Stimulated activated naive B cell treated with anti-CD40 and anti-IgM and Interleukin-4, amounts not matched to agents 10 μg/mL and 1 μg/mL and 100 μg/mL, for 72 hours (primary cell): ENCODE measurements at regions not wholly inside any gene's neighbourhood (a gene's known extent, or its start where the extent isn't known, plus 50 kb on each side); places are given as distances from the start of the nearest gene placed in this dataset.

ENCODE experiments used
- ATAC-seq, 2 donors: fragments of 150-1000 bp; cut with Tn5 transposase; replicated peaks; 2 replicates each; pipeline ENCODE4 v1.10.0; 2021; ENCODE audit warnings: moderate library complexity in 1 of 2
- DNase-seq: peaks from one replicate; pipeline ENCODE4 v3.0.0; 2021
- H3K27ac Mint-ChIP-seq: one replicate; pipeline ENCODE4 v1.8.0; 2022; ENCODE audit warnings: mild to moderate bottlenecking, mixed read lengths
- H3K27me3 Mint-ChIP-seq, 2 donors: one replicate each; pipeline ENCODE4 v1.8.0; 2022; ENCODE audit warnings: mixed read lengths in 2 of 2
- H3K36me3 Mint-ChIP-seq, 2 donors: one replicate each; pipeline ENCODE4 v1.8.0; 2022; ENCODE audit warnings: mixed read lengths in 2 of 2, mild to moderate bottlenecking in 1 of 2
- H3K4me1 Mint-ChIP-seq, 2 donors: one replicate each; pipeline ENCODE4 v1.8.0; 2022; ENCODE audit warnings: mixed read lengths in 2 of 2, mild to moderate bottlenecking in 1 of 2
- H3K4me3 Mint-ChIP-seq, 2 donors: one replicate each; pipeline ENCODE4 v1.8.0; 2022; ENCODE audit warnings: mild to moderate bottlenecking in 2 of 2, mixed read lengths in 2 of 2, moderate library complexity in 1 of 2
- H3K9me3 Mint-ChIP-seq, 2 donors: one replicate each; pipeline ENCODE4 v1.8.0; 2022; ENCODE audit warnings: mixed read lengths in 2 of 2, mild to moderate bottlenecking in 1 of 2

GRCh38 chr5:56489272-56489671 is 256.1 kb upstream of the ANKRD55 start:
- ATAC-seq (no peak), DNase-seq (no peak)
- H3K36me3 Mint-ChIP-seq = peaks cover 0 to 10% of the 10 kb centered on the region in 2 donors
- H3K27me3 Mint-ChIP-seq = no peaks in the 10 kb centered on the region
- peaks cover 4 to 33% of the 10 kb centered on the region in 2 donors for H3K4me1 Mint-ChIP-seq
- no peak overlapping the region for H3K4me3 Mint-ChIP-seq
- H3K9me3 Mint-ChIP-seq = peaks cover 3 to 4% of the 10 kb centered on the region in 2 donors
- no peak overlapping the region for H3K27ac Mint-ChIP-seq

GRCh38 chr5:56487528-56488115 is 254.5 kb upstream of the ANKRD55 start:
- Mint-ChIP-seq H3K27ac (no peak overlapping the region), H3K4me1 (peaks cover 6 to 31% of the 10 kb centered on the region in 2 donors), H3K27me3 (no peaks in the 10 kb centered on the region), H3K9me3 (peaks cover 3 to 4% of the 10 kb centered on the region in 2 donors), H3K4me3 (no peak overlapping the region), H3K36me3 (peaks cover 0 to 10% of the 10 kb centered on the region in 2 donors)
- DNase-seq = no peak
- ATAC-seq = no peak

- Mint-ChIP-seq H3K9me3 (peaks cover 3 to 4% of the 10 kb centered on the region in 2 donors), H3K27me3 (no peaks in the 10 kb centered on the region), H3K4me3 (peak overlapping the region; percentile 93 to 94), H3K4me1 (peaks cover 25 to 50% of the 10 kb centered on the region in 2 donors), H3K36me3 (peaks cover 0 to 6% of the 10 kb centered on the region in 2 donors), H3K27ac (peak overlapping the region; percentile 96)
- DNase-seq (no peak), ATAC-seq (peak; percentile 79 to 80)
Observed at GRCh38 chr5:56482363-56482762, 249.2 kb upstream of the ANKRD55 start.

- peak; percentile 28 for DNase-seq
- Mint-ChIP-seq H3K4me1 (peaks cover 25 to 56% of the 10 kb centered on the region in 2 donors), H3K9me3 (peaks cover 1 to 2% of the 10 kb centered on the region in 2 donors), H3K27ac (peak overlapping the region; percentile 96), H3K27me3 (no peaks in the 10 kb centered on the region), H3K4me3 (peak overlapping the region; percentile 93 to 94), H3K36me3 (peaks cover 0 to 3% of the 10 kb centered on the region in 2 donors)
- peak; percentile 13 to 17 for ATAC-seq
Observed at GRCh38 chr5:56481428-56482357, 248.6 kb upstream of the ANKRD55 start.

GRCh38 chr5:56480705-56481427 is 247.7 kb upstream of the ANKRD55 start:
- Mint-ChIP-seq H3K27me3 (no peaks in the 10 kb centered on the region), H3K9me3 (no peaks in the 10 kb centered on the region), H3K4me1 (peaks cover 31 to 65% of the 10 kb centered on the region in 2 donors), H3K27ac (peak overlapping the region; percentile 96), H3K36me3 (no peaks in the 10 kb centered on the region), H3K4me3 (peak overlapping the region; percentile 93 to 94)
- DNase-seq = no peak
- peak; percentile 5 to 10 for ATAC-seq

GRCh38 chr5:56480078-56480704 is 247.1 kb upstream of the ANKRD55 start:
- Mint-ChIP-seq H3K9me3 (no peaks in the 10 kb centered on the region), H3K4me1 (peaks cover 31 to 66% of the 10 kb centered on the region in 2 donors), H3K36me3 (no peaks in the 10 kb centered on the region), H3K27me3 (no peaks in the 10 kb centered on the region), H3K4me3 (peak overlapping the region; percentile 71 to 75), H3K27ac (peak overlapping the region; percentile 3)
- DNase-seq (no peak), ATAC-seq (peak; percentile 18 to 31)

- DNase-seq (no peak), ATAC-seq (peak; percentile 33 to 43)
- H3K36me3 Mint-ChIP-seq = no peaks in the 10 kb centered on the region
- H3K4me1 Mint-ChIP-seq = peaks cover 31 to 66% of the 10 kb centered on the region in 2 donors
- H3K27me3 Mint-ChIP-seq = no peaks in the 10 kb centered on the region
- no peaks in the 10 kb centered on the region for H3K9me3 Mint-ChIP-seq
- peak overlapping the region; percentile 71 to 75 for H3K4me3 Mint-ChIP-seq
- H3K27ac Mint-ChIP-seq = peak overlapping the region; percentile 3
Observed at GRCh38 chr5:56479696-56480077, 246.6 kb upstream of the ANKRD55 start.

- Mint-ChIP-seq H3K27ac (no peak overlapping the region), H3K4me1 (peaks cover 31 to 60% of the 10 kb centered on the region in 2 donors), H3K27me3 (no peaks in the 10 kb centered on the region), H3K4me3 (peak overlapping the region in 1 of 2 donors; percentile 75), H3K9me3 (no peaks in the 10 kb centered on the region), H3K36me3 (no peaks in the 10 kb centered on the region)
- DNase-seq (no peak), ATAC-seq (no peak)
Observed at GRCh38 chr5:56479126-56479525, 246.0 kb upstream of the ANKRD55 start.

- no peak overlapping the region for H3K27ac Mint-ChIP-seq
- peaks cover 30 to 58% of the 10 kb centered on the region in 2 donors for H3K4me1 Mint-ChIP-seq
- H3K36me3 Mint-ChIP-seq = no peaks in the 10 kb centered on the region
- no peaks in the 10 kb centered on the region for H3K9me3 Mint-ChIP-seq
- DNase-seq = no peak
- H3K27me3 Mint-ChIP-seq = no peaks in the 10 kb centered on the region
- no peak for ATAC-seq
- H3K4me3 Mint-ChIP-seq = no peak overlapping the region
Observed at GRCh38 chr5:56478062-56478461, 244.9 kb upstream of the ANKRD55 start.

- Mint-ChIP-seq H3K36me3 (no peaks in the 10 kb centered on the region), H3K27ac (no peak overlapping the region), H3K4me1 (peaks cover 19 to 42% of the 10 kb centered on the region in 2 donors), H3K27me3 (no peaks in the 10 kb centered on the region), H3K4me3 (no peak overlapping the region), H3K9me3 (no peaks in the 10 kb centered on the region)
- DNase-seq = no peak
- no peak for ATAC-seq
Observed at GRCh38 chr5:56476487-56476856, 243.3 kb upstream of the ANKRD55 start.

GRCh38 chr5:56475689-56476486 is 242.8 kb upstream of the ANKRD55 start:
- DNase-seq (no peak), ATAC-seq (no peak)
- no peaks in the 10 kb centered on the region for H3K27me3 Mint-ChIP-seq
- no peak overlapping the region for H3K4me3 Mint-ChIP-seq
- H3K36me3 Mint-ChIP-seq = no peaks in the 10 kb centered on the region
- peaks cover 17 to 37% of the 10 kb centered on the region in 2 donors for H3K4me1 Mint-ChIP-seq
- H3K9me3 Mint-ChIP-seq = no peaks in the 10 kb centered on the region
- no peak overlapping the region for H3K27ac Mint-ChIP-seq

- no peak overlapping the region for H3K27ac Mint-ChIP-seq
- DNase-seq (no peak), ATAC-seq (no peak)
- H3K9me3 Mint-ChIP-seq = no peaks in the 10 kb centered on the region
- no peak overlapping the region for H3K4me3 Mint-ChIP-seq
- no peaks in the 10 kb centered on the region for H3K27me3 Mint-ChIP-seq
- no peaks in the 10 kb centered on the region for H3K36me3 Mint-ChIP-seq
- peaks cover 10 to 20% of the 10 kb centered on the region in 2 donors for H3K4me1 Mint-ChIP-seq
Observed at GRCh38 chr5:56471707-56472106, 238.6 kb upstream of the ANKRD55 start.

GRCh38 chr5:56470007-56470406 is 236.9 kb upstream of the ANKRD55 start:
- Mint-ChIP-seq H3K36me3 (no peaks in the 10 kb centered on the region), H3K27ac (no peak overlapping the region)
- ATAC-seq = no peak

More at GRCh38 chr5:56470007-56470406, 236.9 kb upstream of the ANKRD55 start:
- peaks cover 12 to 23% of the 10 kb centered on the region in 2 donors for H3K4me1 Mint-ChIP-seq
- no peak for DNase-seq
- H3K9me3 Mint-ChIP-seq = no peaks in the 10 kb centered on the region
- H3K4me3 Mint-ChIP-seq = no peak overlapping the region
- no peaks in the 10 kb centered on the region for H3K27me3 Mint-ChIP-seq
